ACC112 (cell line): ENCODE measurements at regions not wholly inside any gene's neighbourhood (a gene's known extent, or its start where the extent isn't known, plus 50 kb on each side); places are given as distances from the start of the nearest gene placed in this dataset.
A peak's percentile ranks its signal among the peaks of the same experiment; 100 is the strongest.

Experiments used
- H2AFZ ChIP-seq: fragments of 200-600 bp; sonication (generic); one replicate; pipeline ENCODE4 v1.6.0; 2017; ENCODE audit warnings: antibody characterized with exemption, low read length; ENCODE audit not compliant: unreplicated experiment
- H3K27ac ChIP-seq: fragments of 200-600 bp; sonication (generic); 2 replicates; pipeline ENCODE4 v1.5.1; 2014; ENCODE audit warnings: low read depth, mild to moderate bottlenecking, antibody characterized with exemption, low read length, moderate library complexity
- H3K27me3 ChIP-seq: fragments of 200-600 bp; sonication (generic); 2 replicates; pipeline ENCODE4 v1.6.1; 2014; ENCODE audit warnings: mild to moderate bottlenecking, antibody characterized with exemption, low read length, moderate library complexity, mixed read lengths; ENCODE audit not compliant: insufficient read depth
- H3K36me3 ChIP-seq: fragments of 200-600 bp; sonication (generic); 2 replicates; pipeline ENCODE4 v1.6.1; 2016; ENCODE audit warnings: mild to moderate bottlenecking, antibody characterized with exemption, low read length, moderate library complexity, mixed read lengths; ENCODE audit not compliant: insufficient read depth
- H3K4me1 ChIP-seq: fragments of 200-600 bp; sonication (generic); one replicate; pipeline ENCODE4 v1.6.1; 2016; ENCODE audit warnings: low read length, mixed read lengths; ENCODE audit not compliant: insufficient read depth, unreplicated experiment, control insufficient read depth
- H3K4me3 ChIP-seq: fragments of 200-600 bp; sonication (generic); 2 replicates; pipeline ENCODE4 v1.5.1; 2014; ENCODE audit warnings: mild to moderate bottlenecking, low read depth, low read length
- H3K79me2 ChIP-seq: fragments of 200-600 bp; sonication (generic); one replicate; pipeline ENCODE4 v1.6.0; 2016; ENCODE audit warnings: low read length; ENCODE audit not compliant: control insufficient read depth, unreplicated experiment, insufficient read depth

DNA sequence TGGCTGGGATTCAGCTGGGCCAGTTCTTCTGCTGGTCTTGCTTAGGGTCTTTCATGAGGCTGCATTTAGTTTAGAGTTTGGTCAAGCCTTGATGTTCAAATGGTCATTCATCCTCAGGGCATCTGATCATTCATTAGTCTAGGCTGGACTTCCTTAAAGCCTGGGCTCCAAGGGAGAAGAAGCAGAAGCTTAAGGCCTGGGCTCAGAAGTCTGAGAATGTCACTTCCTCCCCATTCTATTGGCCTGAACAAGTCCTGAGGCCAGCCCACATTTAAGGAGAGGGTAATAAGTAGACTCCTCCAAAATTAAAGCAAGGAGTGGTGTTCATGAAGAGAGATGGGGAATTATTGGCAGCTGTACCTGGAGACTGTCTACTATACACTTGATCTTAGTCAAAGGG lies 193.2 kb upstream of the HABP2 start:
- H3K79me2 ChIP-seq, result no peaks in the 10 kb centered on the region
- peaks cover 87% of the 10 kb centered on the region for H3K27me3 ChIP-seq
- H3K27ac ChIP-seq, result no peak overlapping the region
- no peaks in the 10 kb centered on the region for H3K4me1 ChIP-seq
- H2AFZ ChIP-seq, result no peak overlapping the region
- H3K36me3 ChIP-seq, result no peaks in the 10 kb centered on the region
- no peak overlapping the region for H3K4me3 ChIP-seq

DNA sequence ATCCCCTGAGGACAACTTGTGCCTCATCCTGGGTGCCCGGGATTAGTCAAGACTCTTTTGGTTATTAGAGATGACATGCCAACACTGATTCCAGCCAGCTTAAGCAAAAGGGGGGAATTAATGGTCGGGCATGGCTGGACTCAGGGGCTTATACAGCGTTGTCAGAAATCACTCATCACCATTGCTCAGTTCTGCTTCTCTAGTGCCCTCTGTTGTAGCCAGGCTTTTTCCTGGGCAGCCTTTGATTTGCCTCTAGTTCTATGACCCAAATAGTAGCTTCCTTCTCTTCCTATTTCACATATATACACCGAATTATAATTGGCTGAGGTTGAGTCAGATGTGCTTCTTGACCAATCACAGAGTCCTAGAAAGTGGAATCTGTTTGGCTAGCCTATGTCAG lies 192.0 kb upstream of the HABP2 start:
- no peaks in the 10 kb centered on the region for H3K79me2 ChIP-seq
- peaks cover 88% of the 10 kb centered on the region for H3K27me3 ChIP-seq
- no peaks in the 10 kb centered on the region for H3K4me1 ChIP-seq
- no peak overlapping the region for H3K27ac ChIP-seq
- no peaks in the 10 kb centered on the region for H3K36me3 ChIP-seq
- H2AFZ ChIP-seq, result no peak overlapping the region
- H3K4me3 ChIP-seq, result no peak overlapping the region

GRCh38 chr10:113362645-113363091 lies 190.2 kb upstream of the HABP2 start:
- H3K79me2 ChIP-seq, result no peaks in the 10 kb centered on the region
- H3K4me3 ChIP-seq, result no peak overlapping the region
- H3K4me1 ChIP-seq, result no peaks in the 10 kb centered on the region
- H3K27ac ChIP-seq, result no peak overlapping the region
- H2AFZ ChIP-seq, result no peak overlapping the region
- H3K36me3 ChIP-seq, result no peaks in the 10 kb centered on the region
- H3K27me3 ChIP-seq, result peaks cover 88% of the 10 kb centered on the region

- no peak overlapping the region for H2AFZ ChIP-seq
- H3K27me3 ChIP-seq, result peaks cover 90% of the 10 kb centered on the region
- no peaks in the 10 kb centered on the region for H3K4me1 ChIP-seq
- no peak overlapping the region for H3K27ac ChIP-seq
- no peak overlapping the region for H3K4me3 ChIP-seq
- H3K79me2 ChIP-seq, result no peaks in the 10 kb centered on the region
- H3K36me3 ChIP-seq, result no peaks in the 10 kb centered on the region
Observed at GRCh38 chr10:113364227-113364626, 188.6 kb upstream of the HABP2 start.

- H2AFZ ChIP-seq, result no peak overlapping the region
- peaks cover 87% of the 10 kb centered on the region for H3K27me3 ChIP-seq
- H3K27ac ChIP-seq, result no peak overlapping the region
- H3K4me1 ChIP-seq, result no peaks in the 10 kb centered on the region
- H3K36me3 ChIP-seq, result no peaks in the 10 kb centered on the region
- H3K79me2 ChIP-seq, result no peaks in the 10 kb centered on the region
- H3K4me3 ChIP-seq, result no peak overlapping the region
Observed at GRCh38 chr10:113368666-113369364, 184.0 kb upstream of the HABP2 start.

- Histone ChIP-seq H3K36me3 (no peaks in the 10 kb centered on the region), H3K4me1 (no peaks in the 10 kb centered on the region), H3K27ac (no peak overlapping the region), H3K79me2 (no peaks in the 10 kb centered on the region), H2AFZ (no peak overlapping the region), H3K4me3 (no peak overlapping the region), H3K27me3 (peaks cover 88% of the 10 kb centered on the region)
Observed at GRCh38 chr10:113369365-113369694, 183.5 kb upstream of the HABP2 start.

DNA sequence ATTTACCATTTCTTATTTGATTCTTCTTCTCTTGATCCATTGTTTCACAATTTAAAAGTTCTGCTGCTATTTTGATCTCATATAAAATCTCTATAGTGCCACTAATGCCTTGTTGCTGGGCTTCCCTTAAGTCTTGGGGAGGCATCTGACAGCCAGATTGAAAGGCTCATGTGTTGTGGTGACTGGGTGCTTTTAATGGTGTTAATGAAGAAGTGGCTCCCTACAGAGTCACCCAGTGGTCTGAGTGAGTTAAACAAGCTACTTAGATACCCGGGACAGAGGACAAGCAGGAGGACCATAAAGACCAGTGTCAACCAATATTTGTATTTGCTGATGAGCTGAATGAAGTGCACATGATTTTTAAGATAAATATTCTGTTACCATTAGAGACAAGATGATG lies 176.4 kb upstream of the HABP2 start:
- Histone ChIP-seq H2AFZ (no peak overlapping the region), H3K27me3 (peaks cover 70% of the 10 kb centered on the region), H3K4me3 (no peak overlapping the region), H3K27ac (no peak overlapping the region), H3K4me1 (peaks cover 2% of the 10 kb centered on the region), H3K36me3 (no peaks in the 10 kb centered on the region), H3K79me2 (no peaks in the 10 kb centered on the region)

- Histone ChIP-seq H3K36me3 (no peaks in the 10 kb centered on the region), H2AFZ (no peak overlapping the region), H3K4me3 (no peak overlapping the region), H3K27ac (no peak overlapping the region), H3K27me3 (peaks cover 43% of the 10 kb centered on the region), H3K4me1 (peaks cover 12% of the 10 kb centered on the region), H3K79me2 (no peaks in the 10 kb centered on the region)
Observed at GRCh38 chr10:113379091-113379490, 173.8 kb upstream of the HABP2 start.

- Histone ChIP-seq H3K4me1 (peaks cover 27% of the 10 kb centered on the region), H3K4me3 (peak overlapping the region; percentile 72), H2AFZ (peak overlapping the region; percentile 76), H3K27me3 (peaks cover 23% of the 10 kb centered on the region), H3K27ac (peak overlapping the region; percentile 62; the same call in 1 of the 2 replicates), H3K36me3 (no peaks in the 10 kb centered on the region), H3K79me2 (no peaks in the 10 kb centered on the region)
Observed at GRCh38 chr10:113381416-113381815, 171.4 kb upstream of the HABP2 start.

DNA sequence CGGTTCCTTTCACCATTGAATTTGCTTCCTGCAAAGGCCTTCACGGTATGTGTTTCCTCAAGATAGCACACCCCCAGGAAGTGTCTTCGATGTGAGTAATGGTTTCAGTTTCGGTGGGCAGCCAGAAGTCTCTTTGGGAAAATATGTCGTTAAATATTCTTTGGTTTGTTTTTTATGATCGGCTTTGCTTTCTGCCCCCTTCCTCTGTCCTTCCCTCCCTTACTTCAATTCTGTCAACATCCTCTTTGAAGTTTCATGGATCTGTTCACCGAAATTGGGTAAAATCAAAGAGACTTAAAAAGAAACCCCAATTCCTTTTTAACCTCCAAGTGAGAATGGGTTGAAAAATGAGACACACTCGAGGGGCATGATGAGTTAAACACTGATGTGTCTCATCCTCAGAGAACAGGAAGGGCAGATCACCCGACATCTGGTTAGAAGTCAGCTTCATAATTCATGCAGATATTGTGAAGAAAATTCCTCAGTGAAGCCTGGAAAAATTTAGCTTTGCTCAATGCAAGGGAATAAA lies 170.8 kb upstream of the HABP2 start:
- no peaks in the 10 kb centered on the region for H3K36me3 ChIP-seq
- H3K4me1 ChIP-seq, result peaks cover 28% of the 10 kb centered on the region
- H3K79me2 ChIP-seq, result no peaks in the 10 kb centered on the region
- peaks cover 17% of the 10 kb centered on the region for H3K27me3 ChIP-seq
- H2AFZ ChIP-seq, result peak overlapping the region; percentile 76
- H3K27ac ChIP-seq, result peak overlapping the region; percentile 62
- peak overlapping the region; percentile 72 for H3K4me3 ChIP-seq

DNA sequence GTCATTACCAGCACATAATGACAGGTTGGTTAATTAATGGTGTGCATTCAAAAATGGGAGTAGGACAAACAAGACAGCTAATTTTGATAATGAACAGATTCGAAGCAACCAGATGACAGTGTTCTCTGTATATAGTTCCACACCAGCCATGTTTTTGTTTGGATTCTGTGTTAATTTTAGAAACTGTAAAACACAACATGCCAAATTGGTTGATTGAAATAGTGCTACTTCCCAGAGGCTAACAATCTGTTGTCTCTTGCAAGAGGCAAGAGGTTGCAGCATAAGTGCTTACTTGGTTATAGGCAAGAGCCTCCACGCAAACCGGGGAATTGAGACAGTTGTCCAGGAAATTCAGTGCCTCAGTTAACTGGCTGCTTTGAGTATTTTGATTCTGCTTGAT lies 170.2 kb upstream of the HABP2 start:
- H3K27ac ChIP-seq, result no peak overlapping the region
- no peaks in the 10 kb centered on the region for H3K79me2 ChIP-seq
- H3K27me3 ChIP-seq, result peaks cover 10% of the 10 kb centered on the region
- peak overlapping the region; percentile 72 for H3K4me3 ChIP-seq
- peaks cover 28% of the 10 kb centered on the region for H3K4me1 ChIP-seq
- peak overlapping the region; percentile 76 for H2AFZ ChIP-seq
- no peaks in the 10 kb centered on the region for H3K36me3 ChIP-seq
